HEK293T (cell line): ENCODE measurements at regions not wholly inside any gene's neighbourhood (a gene's known extent, or its start where the extent isn't known, plus 50 kb on each side); places are given as distances from the start of the nearest gene placed in this dataset.

ENCODE experiments used
- ARNT ChIP-seq: fragments of 450-650 bp; IDR thresholded peaks from 2 replicates; pipeline ENCODE4 v1.6.1; 2017; ENCODE audit warnings: mild to moderate bottlenecking
- BHLHE40 ChIP-seq: fragments of 450-650 bp; IDR thresholded peaks from 2 replicates; pipeline ENCODE4 v1.6.1; 2016; ENCODE audit warnings: mild to moderate bottlenecking, moderate library complexity, borderline replicate concordance
- ELF4 ChIP-seq: fragments of 450-650 bp; IDR thresholded peaks from 2 replicates; pipeline ENCODE4 v1.6.1; 2017; ENCODE audit warnings: antibody characterized with exemption
- FOXM1 ChIP-seq: fragments of 450-650 bp; IDR thresholded peaks from 2 replicates; pipeline ENCODE4 v1.6.1; 2017; ENCODE audit warnings: mild to moderate bottlenecking, borderline replicate concordance
- SUZ12 ChIP-seq: fragments of 450-650 bp; IDR thresholded peaks from 2 replicates; pipeline ENCODE4 v1.6.1; 2016; ENCODE audit warnings: mild to moderate bottlenecking

- TF ChIP-seq ARNT (no peak), BHLHE40 (no peak), ELF4 (no peak), SUZ12 (no peak), FOXM1 (no peak)
Measured at GRCh38 chr6:55101157-55101556, 73.2 kb upstream of the HCRTR2 start.
